ENCODE measurements at regions not wholly inside any gene's neighbourhood (a gene's known extent, or its start where the extent isn't known, plus 50 kb on each side); places are given as distances from the start of the nearest gene placed in this dataset.

DNA sequence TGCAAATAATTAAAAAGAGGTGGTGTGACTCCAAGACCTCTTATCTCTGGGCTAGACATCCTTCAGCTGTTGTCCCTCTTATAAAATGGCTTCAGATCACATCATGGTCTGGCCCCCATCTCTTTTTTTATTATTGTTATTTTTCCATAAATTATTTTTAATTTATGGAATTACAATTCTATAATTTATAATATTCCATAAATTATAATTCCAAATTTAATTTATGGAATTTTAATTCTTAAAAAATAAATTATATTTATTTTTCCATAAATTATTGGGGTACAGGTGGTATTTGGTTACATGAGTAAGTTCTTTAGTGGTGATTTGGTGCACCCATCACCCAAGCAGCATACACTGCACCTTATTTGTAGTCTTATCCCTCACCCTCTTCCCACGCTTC is 65.9 kb upstream of the GJA5 start:
- Histone ChIP-seq H3K36me3 (replicated peaks in 1 of 2; ENCODE audit: insufficient read depth in 1 of 2, low read depth in 2 of 2) (no peaks in the 10 kb centered on the region), H3K4me1 (no peaks in the 10 kb centered on the region), H3K9me3 (no peaks in the 10 kb centered on the region), H3K4me3 (no peak overlapping the region), H3K27ac (no peak overlapping the region), H3K27me3 (no peaks in the 10 kb centered on the region)
- intact Hi-C loops (cut with DNase I): no loop called here
- TF ChIP-seq, protein P1, sequence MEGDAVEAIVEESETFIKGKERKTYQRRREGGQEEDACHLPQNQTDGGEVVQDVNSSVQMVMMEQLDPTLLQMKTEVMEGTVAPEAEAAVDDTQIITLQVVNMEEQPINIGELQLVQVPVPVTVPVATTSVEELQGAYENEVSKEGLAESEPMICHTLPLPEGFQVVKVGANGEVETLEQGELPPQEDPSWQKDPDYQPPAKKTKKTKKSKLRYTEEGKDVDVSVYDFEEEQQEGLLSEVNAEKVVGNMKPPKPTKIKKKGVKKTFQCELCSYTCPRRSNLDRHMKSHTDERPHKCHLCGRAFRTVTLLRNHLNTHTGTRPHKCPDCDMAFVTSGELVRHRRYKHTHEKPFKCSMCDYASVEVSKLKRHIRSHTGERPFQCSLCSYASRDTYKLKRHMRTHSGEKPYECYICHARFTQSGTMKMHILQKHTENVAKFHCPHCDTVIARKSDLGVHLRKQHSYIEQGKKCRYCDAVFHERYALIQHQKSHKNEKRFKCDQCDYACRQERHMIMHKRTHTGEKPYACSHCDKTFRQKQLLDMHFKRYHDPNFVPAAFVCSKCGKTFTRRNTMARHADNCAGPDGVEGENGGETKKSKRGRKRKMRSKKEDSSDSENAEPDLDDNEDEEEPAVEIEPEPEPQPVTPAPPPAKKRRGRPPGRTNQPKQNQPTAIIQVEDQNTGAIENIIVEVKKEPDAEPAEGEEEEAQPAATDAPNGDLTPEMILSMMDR (IDR thresholded peaks at IDR 0.05): no peak
- no peak for TF ChIP-seq POLR2A (IDR thresholded peaks at IDR 0.05)
- WGBS, 2 donors: 95 to 100% methylated on average over 1 of the region's 1 CpG
- DNase-seq (no peak), ATAC-seq (no peak)

GRCh38 chr1:147833231-147833860 is 69.2 kb upstream of the GJA8 start:
- Histone ChIP-seq H3K4me1 (no peaks in the 10 kb centered on the region), H3K4me3 (no peak overlapping the region), H3K27me3 (no peaks in the 10 kb centered on the region), H3K36me3 (replicated peaks in 1 of 2; ENCODE audit: insufficient read depth in 1 of 2, low read depth in 2 of 2) (no peaks in the 10 kb centered on the region), H3K9me3 (no peaks in the 10 kb centered on the region), H3K27ac (no peak overlapping the region)
- DNase-seq (no peak), ATAC-seq (no peak)
- intact Hi-C loops (cut with DNase I): no loop called here
- WGBS, 2 donors: 52% methylated on average over 3 of the region's 3 CpGs; no CpG with 5 or more reads in 1 of the 2 donors
- no peak for TF ChIP-seq POLR2A (IDR thresholded peaks at IDR 0.05)
- TF ChIP-seq, protein P1 (IDR thresholded peaks at IDR 0.05): no peak

DNA sequence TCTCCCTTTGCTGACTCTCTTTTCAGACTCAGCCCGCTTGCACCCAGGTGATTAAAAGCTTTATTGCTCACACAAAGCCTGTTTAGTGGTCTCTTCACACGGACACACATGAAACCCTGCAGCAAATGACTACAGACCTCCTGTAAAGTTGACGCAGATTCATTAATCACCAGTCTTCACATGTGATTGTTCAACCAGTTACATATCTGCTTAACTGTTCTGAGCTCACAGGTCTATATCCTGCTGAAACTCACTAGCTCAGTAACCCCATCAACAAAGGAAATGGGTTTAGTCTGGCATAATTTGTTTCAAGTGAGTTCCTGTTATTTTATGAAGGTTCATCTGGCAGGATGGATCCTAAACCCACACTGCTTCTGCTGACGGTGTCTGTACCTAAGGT is 68.4 kb upstream of the GJA8 start:
- H3K27me3 ChIP-seq: no peaks in the 10 kb centered on the region
- H3K4me3 ChIP-seq: no peak overlapping the region
- DNase-seq (no peak), ATAC-seq (no peak)
- no peak overlapping the region for H3K27ac ChIP-seq
- no peaks in the 10 kb centered on the region for H3K9me3 ChIP-seq
- WGBS, 2 donors: 43 to 56% methylated on average over 4 of the region's 4 CpGs
- no peak for TF ChIP-seq POLR2A (IDR thresholded peaks at IDR 0.05)
- TF ChIP-seq, protein P1 (IDR thresholded peaks at IDR 0.05): no peak
- H3K36me3 ChIP-seq (replicated peaks in 1 of 2; ENCODE audit: insufficient read depth in 1 of 2, low read depth in 2 of 2): no peaks in the 10 kb centered on the region
- intact Hi-C loops (cut with DNase I): no loop called here
- H3K4me1 ChIP-seq: no peaks in the 10 kb centered on the region

DNA sequence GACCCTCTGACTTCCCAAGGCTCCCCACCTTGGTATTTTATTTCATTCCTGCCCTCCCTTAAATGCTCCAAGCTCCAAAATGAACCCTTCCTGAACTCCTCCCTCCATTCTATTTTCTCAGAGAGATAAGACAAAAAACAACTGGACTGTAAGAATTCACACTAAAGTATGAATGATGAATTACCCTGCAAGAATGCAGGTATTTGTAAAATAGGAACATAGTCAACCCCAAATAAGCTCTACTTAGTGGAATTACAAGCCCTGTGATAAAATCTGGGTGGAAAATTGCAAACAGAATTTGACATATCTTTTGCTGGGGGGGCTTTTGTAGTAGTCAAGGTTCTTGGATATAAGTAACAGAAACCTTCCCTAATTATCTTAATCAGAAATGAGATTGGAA is 67.8 kb upstream of the GJA8 start:
- no peak overlapping the region for H3K27ac ChIP-seq
- no peaks in the 10 kb centered on the region for H3K36me3 ChIP-seq (replicated peaks in 1 of 2; ENCODE audit: insufficient read depth in 1 of 2, low read depth in 2 of 2)
- H3K4me1 ChIP-seq: no peaks in the 10 kb centered on the region
- intact Hi-C loops (cut with DNase I): no loop called here
- DNase-seq: no peak
- no peak overlapping the region for H3K4me3 ChIP-seq
- no peak for ATAC-seq
- TF ChIP-seq, protein P1 (IDR thresholded peaks at IDR 0.05): no peak
- TF ChIP-seq POLR2A (IDR thresholded peaks at IDR 0.05): no peak
- no peaks in the 10 kb centered on the region for H3K9me3 ChIP-seq
- no peaks in the 10 kb centered on the region for H3K27me3 ChIP-seq

Data from body of pancreas (tissue), 4 donors.